CD4-positive, alpha-beta T cell treated with Interleukin-4 for 1 hour (primary cell): ENCODE measurements at regions not wholly inside any gene's neighbourhood (a gene's known extent, or its start where the extent isn't known, plus 50 kb on each side); places are given as distances from the start of the nearest gene placed in this dataset.

Experiments
- DNase-seq, 2 donors: peaks; one replicate each; pipeline ENCODE4 v3.0.0-alpha.2; 2020 to 2022

DNA sequence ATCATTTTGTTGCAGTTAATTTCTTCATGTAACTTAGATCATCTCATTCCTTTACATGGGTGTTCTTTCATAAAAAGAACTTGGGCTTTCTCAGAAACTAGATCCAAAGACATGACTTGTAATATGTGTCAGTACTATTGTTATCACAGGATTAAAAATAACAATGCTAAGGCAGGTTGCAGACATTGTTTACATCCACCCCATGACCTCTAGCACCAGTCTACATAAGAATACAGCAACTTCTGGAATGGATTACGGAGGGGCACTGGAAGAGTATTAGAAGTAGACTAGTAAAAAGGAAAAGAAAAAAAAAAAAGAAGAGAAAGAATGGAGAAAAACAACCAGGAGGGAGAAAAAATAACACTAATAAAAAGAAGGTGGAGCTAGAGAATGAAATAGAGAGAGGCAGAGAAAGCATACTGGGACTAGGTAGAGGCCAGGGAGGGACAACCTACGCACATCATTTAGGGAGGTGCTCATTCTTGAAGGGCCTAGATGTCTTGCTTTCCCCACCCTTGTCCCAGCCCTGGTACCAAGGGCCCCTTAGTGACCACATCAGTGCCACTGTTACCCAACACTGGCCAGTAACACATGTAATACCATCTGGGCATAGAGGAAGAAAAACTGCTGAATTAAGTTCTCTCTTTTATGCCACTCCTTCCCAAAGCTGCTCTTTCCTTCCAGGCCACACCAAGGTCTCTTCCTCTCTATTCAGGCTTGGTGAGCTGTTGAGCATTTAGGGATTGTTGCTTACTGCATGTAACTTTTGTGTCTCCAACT, 70.6 kb upstream of the KLF7 start:
- DNase-seq, result no peak

DNA sequence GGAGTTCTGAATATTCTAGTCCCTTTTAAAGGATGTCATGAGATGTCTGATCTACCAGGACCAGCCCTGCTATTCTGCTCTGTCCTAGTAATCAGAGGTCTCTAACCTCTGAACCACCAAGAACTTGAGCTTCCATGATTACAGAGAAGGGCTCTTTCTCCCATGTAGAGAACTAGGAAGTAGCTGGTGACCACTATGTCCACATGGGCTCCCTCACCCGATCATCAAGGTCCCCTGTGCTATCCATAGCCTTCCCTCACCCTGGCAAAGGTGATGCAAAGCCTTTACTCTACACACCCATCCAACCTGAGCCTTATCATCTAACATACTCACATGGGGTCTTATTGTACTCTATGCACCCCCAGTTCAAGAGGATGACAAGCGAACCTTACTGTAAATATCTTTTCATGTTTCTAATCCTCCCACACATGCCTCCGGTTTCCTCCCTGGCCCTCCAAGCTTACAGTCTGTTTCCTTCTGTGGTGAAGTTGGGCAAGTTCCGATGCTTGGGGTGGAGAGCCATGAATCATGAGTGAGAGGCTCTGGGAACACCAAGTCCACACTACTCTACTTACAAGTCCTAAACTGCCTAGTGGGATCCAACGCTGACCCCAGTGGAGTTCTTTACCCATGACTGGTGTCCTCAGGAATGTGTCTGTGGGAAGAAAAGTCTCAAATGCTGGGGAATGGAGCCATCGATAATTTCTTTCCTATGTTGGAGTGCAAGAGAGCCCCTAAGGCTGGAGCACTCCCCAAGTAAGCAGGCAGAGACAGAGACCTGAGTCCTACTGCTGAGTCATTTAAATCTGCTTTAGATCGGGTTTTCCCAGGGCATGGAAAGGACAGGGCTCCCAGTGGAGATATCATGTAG, 73.3 kb upstream of the KLF7 start:
- DNase-seq, result peak in 1 of 2 donors; percentile 44

DNA sequence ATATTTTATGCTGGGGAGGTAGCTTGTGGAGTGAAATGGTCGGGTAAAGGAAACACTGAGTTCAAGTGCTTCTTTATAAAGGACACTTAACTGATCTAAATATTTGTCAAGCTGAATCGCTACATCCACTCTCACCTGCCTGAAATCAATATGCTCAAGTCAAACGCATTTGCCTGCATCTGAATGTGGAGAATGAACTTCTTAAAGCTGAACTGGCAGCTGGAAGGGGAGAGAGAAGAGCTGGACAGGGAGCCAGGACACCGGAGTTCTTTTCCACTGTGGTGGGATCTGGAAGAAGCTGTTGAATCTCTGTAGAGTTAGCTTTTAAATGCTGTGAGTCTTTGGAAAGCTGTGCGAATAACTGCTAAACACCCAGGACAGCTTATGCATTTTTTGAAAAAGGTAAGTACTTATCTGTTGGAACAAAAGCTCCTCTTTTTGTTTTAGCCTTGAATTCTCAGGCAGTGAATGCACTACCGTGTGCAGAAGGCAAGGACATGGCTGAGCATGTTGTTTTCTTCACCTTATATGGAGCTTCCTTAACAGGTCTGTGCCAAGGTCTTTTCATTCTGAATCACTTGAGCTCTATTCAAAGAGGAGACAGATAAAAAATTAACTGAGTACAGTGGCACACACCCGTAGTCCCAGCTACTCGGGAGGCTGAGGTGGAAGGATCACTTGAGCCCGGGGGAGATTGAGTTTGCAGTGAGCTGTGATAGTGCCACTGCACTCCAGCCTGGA, 74.2 kb upstream of the KLF7 start:
- DNase-seq, result no peak

DNA sequence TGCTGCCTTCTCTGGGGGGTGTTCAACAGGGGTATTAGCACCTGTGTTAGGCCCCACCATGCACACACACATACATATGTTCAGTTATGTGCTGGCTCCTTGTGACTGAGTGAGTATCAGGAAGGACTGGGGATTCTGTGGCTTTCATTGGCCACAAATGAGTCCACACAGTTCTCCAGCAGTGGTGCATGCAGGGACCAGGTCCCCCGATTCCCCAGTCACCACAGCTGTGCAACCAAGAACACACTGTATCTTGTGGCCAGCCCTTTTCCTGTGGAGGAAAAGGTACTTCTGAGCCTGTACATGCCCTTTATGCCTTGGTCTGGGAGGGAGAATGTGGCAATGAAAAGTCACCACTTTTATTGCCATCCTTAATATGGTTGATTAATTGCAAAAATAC, 74.9 kb upstream of the KLF7 start:
- no peak for DNase-seq

DNA sequence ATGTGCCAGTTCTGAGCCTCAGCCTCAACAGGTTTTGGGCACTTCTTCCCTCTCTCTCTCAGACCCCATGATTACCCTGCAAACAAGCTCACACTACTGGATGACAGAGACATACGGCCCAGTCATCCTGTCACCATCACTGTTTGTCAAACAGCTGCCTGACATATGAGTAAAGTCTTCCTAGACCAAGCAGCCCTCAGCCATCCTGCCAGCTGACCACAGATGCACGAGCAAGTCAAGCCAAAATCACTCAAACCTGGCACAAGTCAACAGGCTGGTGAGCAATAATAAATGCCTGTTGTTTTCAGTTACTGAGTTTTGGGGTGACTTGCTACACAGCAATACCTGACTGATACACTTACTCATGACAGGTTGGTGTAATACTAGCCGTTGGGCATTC, 75.5 kb upstream of the KLF7 start:
- no peak for DNase-seq

DNA sequence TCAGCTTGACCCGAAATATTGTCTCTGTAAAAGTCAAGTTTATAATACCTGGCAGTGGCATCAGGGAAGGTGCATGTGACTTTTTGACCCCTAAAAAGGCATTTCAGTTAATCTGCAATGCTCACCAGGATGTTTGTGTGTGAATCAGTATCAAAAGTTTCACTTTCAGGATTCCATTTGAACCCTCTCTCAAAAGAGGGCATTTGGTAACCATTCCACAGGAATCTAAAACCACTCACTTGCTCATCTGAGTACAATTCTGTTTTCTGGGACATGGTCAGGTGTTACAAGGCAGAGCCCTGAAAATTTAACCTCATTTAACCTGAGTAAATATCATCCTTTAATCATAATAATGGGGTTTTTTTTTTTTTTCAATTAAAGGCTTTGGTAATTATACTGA, 77.9 kb upstream of the KLF7 start:
- no peak for DNase-seq

DNA sequence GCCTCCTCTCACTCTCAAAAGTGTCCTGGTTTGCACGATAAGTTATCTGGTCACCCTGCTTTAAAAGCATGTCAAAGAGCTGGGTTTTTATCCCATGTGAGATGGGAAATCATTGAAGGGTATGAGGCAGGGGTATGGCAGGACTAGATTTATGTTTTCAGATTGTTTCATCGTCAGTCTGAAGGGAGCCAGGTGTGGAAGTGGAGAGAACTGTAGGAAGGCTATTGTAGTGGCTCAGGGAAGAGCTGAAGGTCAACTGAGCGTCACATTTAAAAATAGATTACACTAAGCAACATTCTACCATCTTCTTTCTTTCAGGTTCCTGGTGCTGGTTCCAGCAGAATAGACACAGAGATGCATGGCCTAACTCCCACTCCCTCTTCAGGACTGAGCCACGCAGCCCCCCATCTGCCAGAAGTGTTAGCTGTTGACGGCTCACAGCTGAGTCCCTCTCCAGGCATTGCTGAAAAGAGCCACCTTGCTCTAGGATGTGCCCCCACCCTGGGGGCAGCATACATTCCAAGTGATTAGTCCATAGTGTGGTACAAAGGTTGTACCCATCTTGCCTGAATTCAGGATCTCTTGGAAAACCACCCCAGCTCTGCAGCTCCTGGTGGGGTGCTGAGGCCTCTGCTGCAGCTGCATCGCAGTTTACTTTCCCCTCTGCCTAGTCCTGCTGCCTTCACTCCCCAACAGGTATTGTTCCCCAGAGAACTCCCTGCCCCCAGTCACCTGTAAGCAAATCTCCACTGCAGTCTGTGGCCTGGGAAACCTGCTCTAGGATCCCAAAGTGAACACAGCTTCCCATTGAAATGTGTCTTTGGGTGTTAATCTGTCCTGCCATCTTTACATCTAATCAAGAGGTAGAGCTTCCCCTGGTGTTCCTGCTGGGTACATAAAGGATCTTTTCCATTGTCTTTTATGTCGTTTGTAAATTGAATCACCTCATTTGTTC, 79.5 kb upstream of the KLF7 start:
- DNase-seq, result no peak

DNA sequence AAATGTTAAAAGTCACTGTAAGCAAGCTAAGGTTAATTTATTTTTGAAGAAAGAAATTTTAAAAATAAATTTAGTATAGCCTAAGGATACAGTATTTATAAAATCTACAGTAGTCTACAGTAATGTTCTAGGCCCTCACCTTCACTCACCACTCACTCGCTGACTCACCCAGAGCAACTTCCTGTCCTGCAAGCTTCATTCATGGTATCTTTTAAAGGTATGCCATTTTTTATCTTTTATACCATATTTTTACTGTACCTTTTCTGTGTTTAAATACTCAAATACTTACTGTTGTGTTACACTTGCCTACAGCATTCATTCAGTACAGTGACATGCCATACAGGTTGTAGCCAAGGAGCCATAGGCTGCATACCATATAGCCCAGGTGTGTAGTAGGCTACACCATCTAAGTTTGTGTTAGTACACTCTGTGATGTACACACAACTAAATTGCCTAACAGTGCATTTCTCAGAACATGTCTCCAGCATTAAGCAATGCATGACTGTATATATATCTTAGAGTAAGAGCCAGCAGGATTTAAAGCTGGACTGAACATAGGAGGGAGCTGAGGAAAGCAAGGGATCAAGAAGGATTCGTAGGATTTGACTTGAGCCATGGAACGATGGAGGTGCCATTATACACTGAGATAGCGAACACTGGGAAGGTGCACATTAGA, 83.1 kb upstream of the KLF7 start:
- DNase-seq, result no peak

DNA sequence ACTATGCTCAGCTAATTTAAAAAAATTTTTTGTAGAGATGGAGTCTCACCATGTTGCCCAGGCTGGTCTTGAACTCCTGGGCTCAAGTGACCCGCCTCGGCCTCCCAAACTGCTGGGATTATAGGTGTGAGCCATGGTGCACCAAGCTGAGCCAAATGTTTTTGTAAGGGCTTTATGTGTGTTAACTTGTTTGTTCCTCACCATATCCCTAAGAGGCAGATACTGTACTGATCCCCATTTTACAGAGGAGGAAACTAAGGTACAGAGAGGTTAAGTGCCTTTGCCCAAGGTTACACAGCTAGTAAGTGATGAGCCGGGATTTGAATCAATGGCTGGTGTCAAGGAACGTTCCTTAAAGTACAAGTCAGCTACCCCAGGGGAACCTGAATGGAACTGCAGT, 85.3 kb upstream of the KLF7 start:
- DNase-seq, result no peak

DNA sequence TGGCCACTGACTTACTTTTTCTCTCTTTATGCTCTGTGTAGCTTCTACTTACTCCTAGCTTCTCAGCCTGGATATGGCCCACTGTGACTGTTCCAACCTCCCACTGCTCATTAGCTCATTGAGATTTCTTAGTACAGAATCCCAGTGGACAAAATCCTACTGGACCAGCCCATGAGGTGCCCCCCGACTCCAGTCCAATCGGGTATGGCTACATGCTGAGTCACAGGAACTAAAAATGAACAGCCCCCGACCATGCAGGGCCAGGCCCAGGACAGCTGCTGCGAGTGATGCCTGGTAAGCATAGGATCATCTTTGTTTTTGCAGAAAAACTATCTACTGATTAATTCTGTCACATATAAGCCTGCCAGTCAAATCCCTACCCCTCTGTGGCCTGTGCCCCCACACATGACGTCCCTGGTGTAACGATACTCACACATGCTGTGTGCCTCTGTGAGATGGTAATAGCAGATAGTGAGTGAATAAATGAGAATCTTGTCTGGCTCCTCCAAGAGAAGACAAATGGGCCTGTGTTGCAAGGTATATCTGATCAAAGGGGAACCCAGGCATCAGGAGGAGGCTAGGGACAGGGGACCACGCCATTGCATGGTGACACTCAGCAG, 85.9 kb upstream of the KLF7 start:
- no peak for DNase-seq

DNA sequence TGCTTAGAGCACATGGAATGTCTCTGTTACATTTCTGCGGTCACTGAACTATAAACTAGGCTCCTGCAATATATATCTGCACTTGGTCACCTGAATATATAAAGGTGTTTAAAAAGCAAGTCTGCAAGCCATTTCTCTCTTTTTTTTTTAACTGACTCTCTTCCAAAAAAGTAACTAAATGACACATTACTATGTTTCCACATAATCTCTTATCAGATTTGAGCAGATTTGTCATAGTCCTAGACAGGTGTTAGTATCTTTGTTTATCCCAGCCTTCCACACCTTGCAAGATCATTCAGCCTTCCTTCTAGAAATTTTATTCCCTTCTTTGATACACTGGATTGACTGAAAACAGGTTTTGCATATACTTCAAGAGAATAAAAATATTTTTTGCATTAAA, 86.7 kb upstream of the KLF7 start:
- no peak for DNase-seq

DNA sequence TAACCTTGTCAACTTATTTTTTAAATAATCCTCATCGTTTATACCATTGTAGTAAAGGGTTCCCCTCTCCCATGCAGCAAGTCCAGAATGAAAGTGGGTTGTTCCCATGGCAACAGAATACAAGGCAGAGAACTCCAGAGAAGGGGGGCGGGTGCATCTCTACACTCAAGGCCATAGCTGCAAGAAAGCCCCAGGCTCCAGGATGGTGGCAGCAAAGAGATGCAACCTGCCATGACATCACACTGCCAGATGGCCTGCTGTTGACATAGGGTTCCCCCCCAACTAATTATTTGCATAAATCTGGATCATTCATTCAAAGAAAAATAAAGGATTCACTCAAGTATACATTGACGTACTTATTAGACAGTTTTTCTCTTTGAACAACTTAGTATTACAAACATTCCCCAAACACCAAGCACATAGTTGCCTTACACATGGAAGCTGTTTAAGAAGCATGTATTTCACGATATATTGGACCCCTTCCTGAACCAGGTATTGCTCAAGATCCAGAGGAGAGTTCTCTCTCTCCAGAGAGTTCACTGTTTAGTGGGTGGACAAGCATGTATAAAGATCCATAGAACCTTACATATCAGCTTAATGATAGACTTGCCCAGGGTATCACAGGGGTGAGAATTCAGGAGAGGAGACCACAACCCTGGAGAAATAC, 87.4 kb upstream of the KLF7 start:
- DNase-seq, result no peak

DNA sequence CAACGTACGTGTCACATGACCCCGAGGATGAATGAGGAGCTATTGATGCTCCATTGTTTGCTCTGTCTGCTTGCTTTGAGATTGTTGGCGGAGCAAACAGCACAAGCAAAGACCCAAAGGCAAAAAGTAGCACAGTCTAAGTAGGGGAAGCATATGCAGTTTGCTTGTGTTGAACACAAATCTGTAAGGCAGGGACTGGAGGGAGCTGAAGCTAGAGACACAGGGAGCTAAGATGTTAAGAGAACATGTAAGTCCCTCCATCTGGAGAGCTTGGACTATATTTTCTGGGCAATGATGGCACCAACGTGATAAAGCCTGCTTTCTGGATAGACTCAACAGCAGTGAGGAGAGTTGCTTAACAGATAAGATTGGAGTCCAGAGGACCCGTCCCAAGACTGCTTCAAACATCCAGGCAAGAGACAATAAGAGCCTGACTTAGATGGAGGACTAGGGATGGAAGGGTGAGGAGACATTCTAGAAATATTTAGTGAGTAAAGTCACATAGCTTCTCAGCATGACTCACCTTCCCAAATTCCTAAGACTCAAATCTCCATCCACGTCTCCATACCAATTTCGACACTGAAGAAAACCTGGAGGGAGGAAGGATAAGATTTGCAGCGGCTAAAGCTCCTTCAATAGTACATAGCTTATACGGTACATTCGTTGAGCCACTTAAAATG, 88.1 kb upstream of the KLF7 start:
- DNase-seq, result no peak

DNA sequence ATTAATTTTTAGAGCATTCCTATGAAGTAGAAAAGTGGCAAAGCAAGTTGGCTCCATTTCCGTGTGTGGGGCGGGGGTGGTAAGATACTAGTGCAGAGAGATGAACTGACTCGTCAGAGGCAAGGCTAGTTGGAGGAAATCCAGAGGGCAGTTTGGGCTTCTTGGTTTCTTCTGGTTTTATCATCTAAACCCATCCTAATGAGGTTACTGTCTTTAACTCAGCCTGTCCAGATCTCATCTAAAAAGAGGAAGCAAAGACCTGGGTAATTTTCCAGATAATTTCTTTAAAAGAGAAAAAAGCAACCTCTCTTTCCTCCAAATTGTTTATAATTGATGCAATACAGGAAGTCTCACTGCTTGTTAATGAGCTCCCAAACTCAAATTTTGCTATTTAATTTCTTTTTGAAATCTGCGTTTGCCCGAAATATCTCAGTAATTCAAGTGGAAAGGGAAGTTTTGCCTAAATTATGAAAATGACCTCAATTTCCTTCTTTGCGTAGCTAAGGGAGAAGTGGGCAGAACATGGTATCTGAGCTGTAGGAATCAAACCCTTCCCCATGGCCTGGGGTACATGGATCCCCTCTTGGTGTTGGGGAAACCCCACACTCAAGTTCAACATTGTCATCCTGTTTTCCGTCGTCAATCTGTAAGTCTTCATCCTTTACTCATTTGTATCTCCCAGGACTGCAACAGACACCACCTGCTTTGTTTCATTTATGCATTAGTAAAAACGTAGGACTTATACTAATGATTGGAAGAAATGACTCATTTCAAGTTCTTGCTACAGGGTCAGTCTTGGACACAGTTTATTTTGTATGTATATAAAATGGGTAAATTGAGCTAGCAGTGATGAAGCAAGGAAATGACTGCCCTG, 89.1 kb upstream of the KLF7 start:
- DNase-seq, result peak in 1 of 2 donors; percentile 6

DNA sequence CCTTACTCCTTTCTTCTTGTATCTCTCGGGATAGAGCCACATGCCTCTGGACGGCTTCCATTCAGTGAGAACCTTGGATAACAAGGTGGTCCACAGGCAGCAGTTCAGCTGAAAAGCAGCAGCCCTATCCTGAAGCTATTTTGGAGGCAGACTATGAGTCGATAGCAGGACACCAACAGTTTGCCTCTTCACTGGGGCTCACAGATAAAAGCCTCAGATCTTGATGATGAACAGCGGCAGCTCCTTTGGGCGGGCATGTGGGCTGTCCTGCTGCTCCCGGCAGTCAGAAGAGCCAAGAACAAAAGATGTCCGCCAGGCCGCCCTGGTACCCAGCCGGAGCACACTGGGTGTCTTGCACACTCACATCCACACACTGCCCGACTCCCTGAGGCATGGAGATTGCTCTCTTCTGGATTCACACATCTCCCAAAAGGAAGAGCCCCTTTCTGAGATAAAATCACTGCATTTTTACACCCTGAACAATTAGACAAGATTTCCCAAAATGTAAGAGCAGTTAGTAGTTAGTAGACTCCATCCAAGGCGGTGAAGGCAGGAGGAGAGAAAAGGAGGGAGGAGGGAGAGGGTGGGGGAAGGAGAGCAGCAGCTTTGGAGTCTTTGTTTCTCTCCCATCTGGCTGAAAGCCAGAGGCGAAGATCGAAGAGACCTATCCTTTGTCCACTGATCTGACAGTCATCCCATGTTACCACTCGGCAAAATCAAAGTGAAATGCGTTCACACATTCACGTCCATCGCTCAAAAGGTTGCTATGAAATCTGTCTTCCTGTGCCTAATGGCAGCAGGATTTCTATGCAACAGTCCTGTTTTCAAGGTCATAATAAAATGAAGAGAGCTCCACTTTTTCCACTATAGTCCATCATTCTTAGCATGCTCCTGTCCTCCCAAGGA, 90.1 kb upstream of the KLF7 start:
- no peak for DNase-seq

DNA sequence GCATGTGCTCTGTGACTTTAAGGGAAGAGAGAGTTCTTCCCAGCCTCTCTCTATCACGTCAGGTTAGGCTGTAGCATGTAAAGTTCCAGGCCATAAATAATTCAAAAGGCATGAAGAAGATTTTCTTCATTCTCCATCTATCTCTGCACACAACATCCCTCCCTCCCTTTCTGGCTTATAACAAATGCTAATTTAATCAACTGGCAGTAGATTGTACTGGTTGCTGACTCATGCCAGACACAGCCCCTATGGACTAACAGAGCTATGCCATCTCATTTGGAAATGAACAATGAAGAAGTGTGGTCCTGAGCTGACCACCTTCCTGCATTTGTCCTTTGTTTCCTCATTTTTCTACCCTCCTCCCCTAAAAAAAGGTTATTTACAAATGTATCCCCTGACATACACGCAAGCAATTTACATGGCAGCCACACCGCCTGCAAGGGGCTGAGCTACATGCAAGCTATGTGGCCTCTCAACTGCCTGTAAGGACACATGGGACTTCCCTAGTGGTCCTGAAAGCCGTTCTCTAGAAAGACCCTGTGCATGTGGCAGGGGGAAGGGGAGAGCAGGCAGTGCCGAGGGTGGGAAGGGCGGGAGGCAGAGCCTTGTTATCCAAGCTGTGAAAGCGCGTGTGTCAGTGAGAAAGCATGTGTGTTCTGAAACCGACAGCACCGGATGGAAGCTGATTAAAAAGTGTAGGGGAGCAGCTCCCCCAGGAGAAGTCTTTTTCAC, 90.9 kb upstream of the KLF7 start:
- no peak for DNase-seq
